HUES64 (cell line): ENCODE measurements at regions not wholly inside any gene's neighbourhood (a gene's known extent, or its start where the extent isn't known, plus 50 kb on each side); places are given as distances from the start of the nearest gene placed in this dataset.
"Not testable (repeated sequence)": the region's sequence is repeated elsewhere in the genome, so short reads cannot be mapped to it uniquely, and the experiment has no call there.

Experiments
- H3K27ac ChIP-seq: 2 replicates; pipeline ENCODE4 v1.7.0; 2013; ENCODE audit warnings: low read depth, low read length, inconsistent platforms
- H3K27me3 ChIP-seq: 2 replicates; pipeline ENCODE4 v1.6.1; 2013; ENCODE audit warnings: mild to moderate bottlenecking, low read length; ENCODE audit not compliant: insufficient read depth
- H3K36me3 ChIP-seq: 2 replicates; pipeline ENCODE4 v1.6.1; 2013; ENCODE audit warnings: mild to moderate bottlenecking, low read length; ENCODE audit not compliant: insufficient read depth
- H3K4me1 ChIP-seq: 2 replicates; pipeline ENCODE4 v1.6.1; 2013; ENCODE audit warnings: mild to moderate bottlenecking, low read length, moderate library complexity; ENCODE audit not compliant: insufficient read depth
- H3K4me3 ChIP-seq: 2 replicates; pipeline ENCODE4 v1.5.1; 2013; ENCODE audit warnings: mild to moderate bottlenecking, low read length, moderate library complexity
- H3K9ac ChIP-seq: 2 replicates; pipeline ENCODE4 v1.6.1; 2013; ENCODE audit warnings: mild to moderate bottlenecking, low read depth, low read length
- H3K9me3 ChIP-seq: 2 replicates; pipeline ENCODE4 v1.6.1; 2013; ENCODE audit warnings: low read depth, low read length; ENCODE audit not compliant: insufficient read depth
- WGBS: fragments of 150-250, 120-280 bp; methylation state at CpG from one replicate; pipeline ENCODE4 v1.1.7; 2013; ENCODE audit warnings: missing lambda C conversion rate; 5-methylcytosine and 5-hydroxymethylcytosine counted together

DNA sequence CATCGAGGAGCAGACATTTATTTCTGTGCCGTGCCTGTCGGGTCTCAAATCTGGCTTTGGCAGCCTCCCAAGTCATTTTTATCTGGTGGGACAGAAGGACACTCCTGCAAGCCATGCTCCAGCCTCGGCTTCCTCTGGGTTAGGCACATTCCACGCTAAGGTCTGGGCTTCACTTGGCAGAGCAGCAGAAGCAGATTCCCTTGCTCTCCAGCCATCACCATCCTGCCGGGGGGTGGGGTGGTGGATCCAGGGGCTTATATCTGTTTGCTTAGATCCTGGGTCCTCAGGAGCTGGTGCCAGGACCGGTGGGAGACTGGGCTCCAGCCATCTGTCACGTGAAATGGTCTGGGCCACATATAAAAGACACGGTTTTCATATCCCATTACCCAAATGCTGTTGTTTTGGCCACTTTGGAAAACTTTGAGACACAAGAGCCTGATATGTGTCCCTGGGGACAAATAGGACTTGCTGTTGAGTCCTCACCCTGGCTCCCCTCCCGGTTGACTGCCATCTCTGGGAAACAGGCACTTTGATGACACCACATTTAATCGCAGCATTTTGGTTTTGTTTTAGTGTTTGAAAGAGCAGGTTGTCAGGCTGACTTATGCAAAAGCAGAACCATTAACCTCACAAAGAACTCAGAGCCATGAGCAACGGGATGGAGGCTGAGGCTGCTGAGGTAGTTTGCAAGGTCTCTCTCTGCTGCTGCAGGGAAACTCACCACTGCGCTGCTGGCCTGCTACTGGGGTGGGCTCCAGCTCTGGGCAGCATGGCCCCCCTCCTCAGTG is 69.6 kb upstream of the PRMT8 start:
- no peaks in the 10 kb centered on the region for H3K9me3 ChIP-seq
- no peaks in the 10 kb centered on the region for H3K36me3 ChIP-seq
- H3K27me3 ChIP-seq: peaks cover 19% of the 10 kb centered on the region
- 46% methylated on average over 13 of the region's 13 CpGs for WGBS
- H3K4me1 ChIP-seq: peaks cover 19% of the 10 kb centered on the region
- no peak overlapping the region for H3K9ac ChIP-seq
- peak overlapping the region; percentile 33; the same call in 1 of the 2 replicates for H3K27ac ChIP-seq
- no peak overlapping the region for H3K4me3 ChIP-seq

DNA sequence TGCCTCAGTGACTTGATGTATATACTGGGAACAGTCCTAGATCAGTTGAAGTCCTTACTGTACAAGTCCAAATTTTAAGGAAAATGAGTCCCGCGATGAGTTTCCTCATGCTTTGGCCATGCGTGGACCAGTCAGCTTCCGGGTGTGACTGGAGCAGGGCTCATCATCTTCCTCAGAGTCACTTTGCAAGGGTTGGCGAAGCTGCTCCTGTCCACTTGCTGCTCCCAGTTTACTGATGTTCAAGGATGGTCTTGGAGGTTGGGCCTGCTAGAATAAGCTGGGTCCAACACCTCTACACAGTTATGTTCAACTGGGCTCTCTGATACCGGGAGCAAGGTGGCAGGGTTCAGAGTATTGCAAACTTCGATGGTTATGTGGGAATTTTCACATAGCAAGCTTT is 66.2 kb upstream of the PRMT8 start:
- H3K9me3 ChIP-seq, H3K27ac ChIP-seq, H3K36me3 ChIP-seq, H3K9ac ChIP-seq, H3K4me3 ChIP-seq: not testable (repeated sequence)
- H3K27me3 ChIP-seq: peaks cover 16% of the 10 kb centered on the region
- H3K4me1 ChIP-seq: peaks cover 24% of the 10 kb centered on the region
- 79% methylated on average over 7 of the region's 7 CpGs for WGBS

DNA sequence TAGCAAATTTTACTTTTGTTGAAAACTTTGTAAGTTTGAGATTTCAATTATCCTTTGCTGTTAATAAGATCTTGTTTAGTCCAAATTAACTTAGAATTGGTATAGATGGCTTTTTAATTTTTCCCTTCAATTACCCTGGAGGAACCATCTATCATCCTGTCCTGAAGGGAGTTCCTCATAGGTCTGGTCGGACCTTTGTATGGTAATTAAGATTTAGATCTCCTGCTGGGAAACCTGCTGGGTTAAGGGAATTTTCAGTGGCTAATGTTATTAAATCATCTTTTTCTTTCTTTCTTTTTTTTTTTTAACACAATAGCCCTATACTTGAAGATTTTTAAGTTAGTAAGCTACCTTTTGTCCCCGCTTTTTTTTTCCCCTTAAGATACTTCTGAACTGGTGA is 63.0 kb upstream of the PRMT8 start:
- no peaks in the 10 kb centered on the region for H3K36me3 ChIP-seq
- peaks cover 9% of the 10 kb centered on the region; the same call in 1 of the 2 replicates for H3K9me3 ChIP-seq
- 33% methylated on average over 1 of the region's 2 CpGs for WGBS
- no peak overlapping the region for H3K4me3 ChIP-seq
- peaks cover 19% of the 10 kb centered on the region for H3K4me1 ChIP-seq
- H3K9ac ChIP-seq: no peak overlapping the region
- no peaks in the 10 kb centered on the region for H3K27me3 ChIP-seq
- no peak overlapping the region for H3K27ac ChIP-seq

DNA sequence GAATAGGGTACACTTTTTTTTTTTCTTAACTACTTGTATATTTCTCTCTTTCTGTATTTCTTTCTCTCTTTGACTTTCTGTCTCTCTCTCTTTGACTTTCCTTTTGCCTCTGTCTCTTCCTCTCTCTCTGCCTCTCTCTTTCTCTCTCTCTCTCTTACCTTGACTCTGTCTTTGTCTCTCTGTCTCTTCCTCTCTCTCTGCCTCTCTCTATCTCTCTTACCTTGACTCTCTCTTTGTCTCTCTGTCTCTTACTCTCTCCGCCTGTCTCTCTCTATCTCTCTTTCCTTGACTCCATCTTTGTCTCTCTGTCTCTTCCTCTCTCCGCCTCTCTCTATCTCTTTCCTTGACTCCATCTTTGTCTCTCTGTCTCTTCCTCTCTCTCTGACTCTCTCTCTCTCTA is 62.4 kb upstream of the PRMT8 start:
- no peaks in the 10 kb centered on the region for H3K36me3 ChIP-seq
- no peaks in the 10 kb centered on the region for H3K27me3 ChIP-seq
- H3K4me3 ChIP-seq: no peak overlapping the region
- no peak overlapping the region for H3K9ac ChIP-seq
- no peak overlapping the region for H3K27ac ChIP-seq
- peaks cover 9% of the 10 kb centered on the region; the same call in 1 of the 2 replicates for H3K9me3 ChIP-seq
- peaks cover 22% of the 10 kb centered on the region for H3K4me1 ChIP-seq
- WGBS: 92% methylated on average over 2 of the region's 2 CpGs

DNA sequence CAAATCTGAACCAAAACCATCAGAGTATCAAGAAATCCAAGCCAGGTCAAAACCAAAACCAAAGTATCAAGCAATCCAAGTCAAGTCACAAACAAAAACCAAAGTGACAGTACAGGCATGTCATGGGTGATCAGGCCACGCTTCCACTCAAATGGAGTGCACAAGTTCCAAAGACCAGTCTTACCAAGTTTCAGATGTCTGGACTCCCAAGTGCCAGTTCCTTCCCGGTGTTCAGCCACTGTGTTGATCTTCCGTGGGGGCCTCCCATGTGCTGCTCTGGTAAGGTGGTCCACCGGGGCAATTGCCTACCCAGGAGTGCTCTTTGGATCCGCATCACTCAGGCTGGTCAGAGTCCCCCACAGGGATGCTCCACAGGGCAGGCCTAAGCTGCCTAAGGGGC is 61.5 kb upstream of the PRMT8 start:
- peaks cover 22% of the 10 kb centered on the region for H3K4me1 ChIP-seq
- H3K9ac ChIP-seq, H3K27ac ChIP-seq, H3K36me3 ChIP-seq, H3K27me3 ChIP-seq, H3K4me3 ChIP-seq, H3K9me3 ChIP-seq: not testable (repeated sequence)
- 96% methylated on average over 5 of the region's 5 CpGs for WGBS

DNA sequence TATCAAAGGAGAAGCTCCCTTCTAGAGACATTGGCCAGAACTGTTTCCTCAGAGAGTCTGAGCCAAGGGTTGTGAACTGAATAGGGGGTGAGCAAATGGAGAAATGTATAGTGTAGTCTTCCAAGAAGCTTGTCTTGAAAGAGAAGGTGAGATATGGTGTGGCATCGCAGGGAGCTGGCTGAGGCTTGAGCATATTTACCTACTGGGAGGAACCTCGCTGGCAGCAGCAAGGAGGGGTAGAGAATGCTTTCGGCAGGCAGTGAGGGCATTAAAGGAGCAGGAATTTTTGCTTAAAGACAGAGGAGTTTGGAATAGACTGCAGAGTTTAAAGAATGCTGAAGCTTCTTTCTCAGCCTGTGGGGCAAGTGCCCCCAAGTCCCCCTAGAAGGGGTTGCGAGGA is 59.3 kb upstream of the PRMT8 start:
- H3K4me1 ChIP-seq: peaks cover 22% of the 10 kb centered on the region
- no peak overlapping the region for H3K27ac ChIP-seq
- 87% methylated on average over 4 of the region's 4 CpGs for WGBS
- H3K27me3 ChIP-seq: no peaks in the 10 kb centered on the region
- no peaks in the 10 kb centered on the region for H3K36me3 ChIP-seq
- H3K9me3 ChIP-seq: peaks cover 9% of the 10 kb centered on the region; the same call in 1 of the 2 replicates
- H3K9ac ChIP-seq: no peak overlapping the region
- no peak overlapping the region for H3K4me3 ChIP-seq

DNA sequence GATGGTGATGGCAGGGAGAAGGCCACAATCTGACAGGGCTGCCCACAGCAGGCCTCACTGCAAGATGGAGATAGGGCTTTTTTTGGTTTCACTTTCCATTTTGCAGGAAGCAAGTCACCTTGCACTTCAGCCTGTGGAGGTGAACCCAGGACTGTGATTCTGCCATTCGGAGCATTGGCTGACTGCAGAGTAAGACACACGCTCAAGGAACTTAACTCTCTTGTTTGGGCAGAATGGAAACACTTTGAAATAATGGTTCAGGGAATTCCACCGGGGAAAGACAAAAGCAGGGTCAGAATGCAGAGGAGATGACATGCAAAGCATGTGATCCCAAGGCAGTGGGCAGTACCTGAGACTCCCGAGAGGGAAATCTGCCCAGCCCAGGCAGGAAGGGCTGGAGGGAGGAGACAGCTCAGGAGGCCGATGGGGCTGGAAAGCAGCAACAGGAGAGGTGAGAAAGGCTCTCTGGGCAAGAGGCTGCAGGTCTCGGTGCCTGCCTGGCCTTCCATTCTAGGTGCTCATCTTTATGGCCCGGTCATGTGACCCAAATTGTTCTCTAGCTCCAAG is 58.7 kb upstream of the PRMT8 start:
- WGBS: 41% methylated on average over 7 of the region's 7 CpGs

DNA sequence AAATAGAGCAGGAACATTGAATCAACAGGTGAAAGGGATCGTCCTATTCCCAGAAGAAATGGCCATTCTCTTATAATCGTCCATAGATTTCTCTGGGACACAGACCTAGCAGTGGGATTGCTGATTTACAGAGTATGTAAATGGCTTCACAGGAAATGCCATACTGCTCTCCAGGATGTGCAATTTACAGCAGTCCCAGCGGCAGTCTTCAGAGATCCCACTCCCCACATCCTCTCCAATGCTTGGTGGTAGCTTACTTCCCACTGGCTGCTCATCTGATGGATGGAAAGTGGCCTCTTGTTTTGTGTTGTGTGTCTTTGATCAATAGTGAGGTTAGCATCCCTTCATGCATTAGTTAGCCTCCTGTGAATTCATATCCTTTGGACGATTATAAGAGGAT is 58.1 kb upstream of the PRMT8 start:
- H3K27me3 ChIP-seq: no peaks in the 10 kb centered on the region
- 72% methylated on average over 3 of the region's 4 CpGs for WGBS
- H3K36me3 ChIP-seq: no peaks in the 10 kb centered on the region
- peaks cover 22% of the 10 kb centered on the region for H3K4me1 ChIP-seq
- no peak overlapping the region for H3K27ac ChIP-seq
- H3K9ac ChIP-seq: no peak overlapping the region
- peaks cover 9% of the 10 kb centered on the region; the same call in 1 of the 2 replicates for H3K9me3 ChIP-seq
- H3K4me3 ChIP-seq: no peak overlapping the region

More for the DNA sequence above, 58.7 kb upstream of the PRMT8 start:
- H3K27me3 ChIP-seq: no peaks in the 10 kb centered on the region
- no peak overlapping the region for H3K4me3 ChIP-seq
- H3K9ac ChIP-seq: no peak overlapping the region
- no peak overlapping the region; the same call in 1 of the 2 replicates for H3K27ac ChIP-seq
- peaks cover 22% of the 10 kb centered on the region for H3K4me1 ChIP-seq
- peaks cover 9% of the 10 kb centered on the region; the same call in 1 of the 2 replicates for H3K9me3 ChIP-seq
- H3K36me3 ChIP-seq: no peaks in the 10 kb centered on the region

DNA sequence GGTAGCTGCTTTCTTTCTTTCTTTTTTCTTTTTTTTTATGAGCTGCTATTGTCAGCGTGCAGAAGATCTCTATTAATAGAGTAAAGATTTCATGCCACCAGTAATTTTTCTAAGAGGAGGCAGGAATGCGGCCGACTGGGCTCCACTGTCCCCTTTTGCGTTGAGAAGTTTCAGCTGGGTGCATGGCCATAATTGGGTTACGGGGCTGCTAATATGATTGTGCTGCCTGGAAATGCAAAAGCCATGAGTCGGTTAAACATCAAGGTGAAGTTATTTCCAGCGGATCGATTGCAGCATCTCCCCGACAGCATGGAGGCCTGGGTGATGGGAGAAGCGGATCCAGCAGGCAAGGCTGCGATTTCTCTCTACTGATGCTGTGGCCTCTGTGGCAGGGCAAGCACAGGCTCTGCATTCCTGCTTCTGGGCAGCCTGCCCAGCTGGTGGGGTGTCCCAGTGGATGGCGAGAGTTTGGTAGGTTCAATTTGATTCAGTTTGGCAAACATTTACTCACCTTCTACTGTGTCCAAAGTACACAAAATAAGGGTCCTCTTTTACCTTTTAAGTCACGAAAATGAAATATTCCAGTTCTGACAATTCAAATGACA is 54.4 kb upstream of the PRMT8 start:
- no peak overlapping the region for H3K4me3 ChIP-seq

DNA sequence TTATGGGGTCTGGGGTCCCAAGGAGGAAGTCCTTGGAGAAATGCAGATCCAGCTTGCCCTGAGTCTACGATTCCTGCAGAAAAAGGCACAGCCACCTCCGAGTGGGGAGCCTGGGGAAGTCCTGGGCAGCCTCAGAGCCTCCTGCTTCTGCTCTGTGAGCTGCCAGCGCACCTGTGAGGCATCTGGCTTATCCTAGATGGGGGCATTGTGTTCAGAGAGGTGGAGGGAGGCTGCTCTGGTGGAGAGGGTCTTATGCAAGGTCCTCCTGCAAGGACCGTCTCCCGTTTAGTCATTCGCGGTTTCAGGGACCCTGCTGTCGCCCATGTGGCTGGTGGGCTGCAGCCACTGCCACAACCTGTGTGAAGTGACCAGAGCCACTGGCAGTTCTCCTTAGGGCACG is 53.0 kb upstream of the PRMT8 start:
- H3K9me3 ChIP-seq: no peaks in the 10 kb centered on the region
- WGBS: 93% methylated on average over 9 of the region's 9 CpGs
- H3K36me3 ChIP-seq: no peaks in the 10 kb centered on the region
- H3K4me3 ChIP-seq: no peak overlapping the region
- H3K4me1 ChIP-seq: peaks cover 3% of the 10 kb centered on the region
- H3K27me3 ChIP-seq: no peaks in the 10 kb centered on the region
- no peak overlapping the region for H3K9ac ChIP-seq
- H3K27ac ChIP-seq: no peak overlapping the region

More for the DNA sequence above, 54.4 kb upstream of the PRMT8 start:
- no peak overlapping the region for H3K9ac ChIP-seq
- H3K9me3 ChIP-seq: no peaks in the 10 kb centered on the region
- no peaks in the 10 kb centered on the region for H3K27me3 ChIP-seq
- no peaks in the 10 kb centered on the region for H3K36me3 ChIP-seq
- H3K27ac ChIP-seq: no peak overlapping the region
- WGBS: 91% methylated on average over 13 of the region's 13 CpGs
- peaks cover 17% of the 10 kb centered on the region for H3K4me1 ChIP-seq

DNA sequence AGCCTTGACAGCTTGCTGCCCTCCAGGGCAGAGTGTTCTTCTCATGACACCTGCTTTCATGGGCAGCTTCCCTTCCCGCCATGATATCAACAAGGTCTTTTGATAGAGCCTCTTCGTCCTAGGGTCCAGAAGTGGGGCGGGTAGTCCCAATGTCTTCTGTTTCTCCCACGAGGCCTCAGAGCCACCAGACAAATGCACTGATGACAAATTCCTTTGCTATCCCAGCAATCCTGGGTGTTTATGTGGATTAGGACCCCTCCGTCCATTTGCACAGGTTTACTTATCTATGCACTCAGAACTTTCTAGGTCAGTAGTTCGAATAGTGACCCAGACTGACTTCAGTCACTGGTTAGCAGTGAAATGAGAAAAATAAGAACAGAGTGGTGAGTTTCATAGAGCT is 52.6 kb upstream of the PRMT8 start:
- Histone ChIP-seq H3K9me3 (no peaks in the 10 kb centered on the region), H3K9ac (no peak overlapping the region), H3K36me3 (no peaks in the 10 kb centered on the region), H3K27me3 (no peaks in the 10 kb centered on the region), H3K4me3 (no peak overlapping the region), H3K4me1 (no peaks in the 10 kb centered on the region), H3K27ac (no peak overlapping the region)
- WGBS: 92% methylated on average over 6 of the region's 6 CpGs
